ENCODE measurements at regions not wholly inside any gene's neighbourhood (a gene's known extent, or its start where the extent isn't known, plus 50 kb on each side); places are given as distances from the start of the nearest gene placed in this dataset.

DNA sequence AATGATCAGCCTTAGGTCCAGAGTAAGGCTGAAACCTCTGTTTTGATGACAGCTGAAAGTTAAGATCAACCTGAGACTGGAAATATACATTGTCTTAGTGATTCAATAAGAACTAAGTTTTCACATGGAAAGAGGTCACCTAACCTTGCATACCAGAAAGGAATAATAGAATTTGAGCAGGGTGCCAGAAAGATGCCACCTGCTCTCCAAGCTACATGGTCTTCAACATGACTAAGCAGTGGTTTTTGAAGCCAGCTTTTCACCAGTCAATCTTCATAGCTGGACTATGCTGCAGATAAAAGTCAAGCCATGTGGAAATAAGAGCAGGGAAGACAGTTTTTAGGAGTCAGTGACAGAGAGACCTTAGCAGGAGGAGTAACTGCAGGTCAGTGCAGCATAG is 589.4 kb upstream of the SYT4 start:
- Histone ChIP-seq H3K9ac (ENCODE audit: low read depth, low read length, poor library complexity) (no peak overlapping the region), H3K14ac (ENCODE audit: low read length) (no peak overlapping the region), H2AFZ (ENCODE audit: low read length) (no peak overlapping the region), H4K8ac (ENCODE audit: low read depth, low read length) (no peak overlapping the region), H2BK120ac (ENCODE audit: low read depth, low read length) (no peak overlapping the region), H2BK12ac (ENCODE audit: low read length) (no peak overlapping the region), H3K4me3 (ENCODE audit: low read length in 2 of 2) (no peak overlapping the region), H3K4me2 (ENCODE audit: insufficient read depth, low read length, poor library complexity, severe bottlenecking) (no peak overlapping the region), H3K18ac (ENCODE audit: low read length) (no peak overlapping the region), H4K91ac (ENCODE audit: low read depth, low read length, poor library complexity) (no peak overlapping the region), H3K4me1 (ENCODE audit: control insufficient read depth in 2 of 2, insufficient read depth in 1 of 2, low read depth in 1 of 2, low read length in 2 of 2) (peaks cover 0 to 2% of the 10 kb centered on the region in 2 donors), H2BK5ac (ENCODE audit: low read length) (no peak overlapping the region), H3K4ac (ENCODE audit: low read length) (no peak overlapping the region), H3K9me3 (replicated peaks in 1 of 2; ENCODE audit: control insufficient read depth in 2 of 2, insufficient read depth in 1 of 2, low read depth in 1 of 2, low read length in 2 of 2) (no peaks in the 10 kb centered on the region), H3K23ac (ENCODE audit: low read depth, low read length, poor library complexity) (no peak overlapping the region), H3K27ac (replicated peaks; ENCODE audit: low read length) (no peak overlapping the region), H3K27me3 (ENCODE audit: control insufficient read depth in 3 of 3, insufficient read depth in 3 of 3, low read depth in 1 of 3, low read length in 3 of 3) (no peaks in the 10 kb centered on the region), H2BK15ac (ENCODE audit: low read length) (no peak overlapping the region), H3K36me3 (replicated peaks in 1 of 2; ENCODE audit: control insufficient read depth in 2 of 2, insufficient read depth in 2 of 2, low read length in 2 of 2) (no peaks in the 10 kb centered on the region), H3K79me1 (ENCODE audit: low read depth, low read length) (no peaks in the 10 kb centered on the region), H2AK5ac (ENCODE audit: low read depth, low read length) (no peak overlapping the region)
- no peak for DNase-seq (ENCODE audit: low spot score)

DNA sequence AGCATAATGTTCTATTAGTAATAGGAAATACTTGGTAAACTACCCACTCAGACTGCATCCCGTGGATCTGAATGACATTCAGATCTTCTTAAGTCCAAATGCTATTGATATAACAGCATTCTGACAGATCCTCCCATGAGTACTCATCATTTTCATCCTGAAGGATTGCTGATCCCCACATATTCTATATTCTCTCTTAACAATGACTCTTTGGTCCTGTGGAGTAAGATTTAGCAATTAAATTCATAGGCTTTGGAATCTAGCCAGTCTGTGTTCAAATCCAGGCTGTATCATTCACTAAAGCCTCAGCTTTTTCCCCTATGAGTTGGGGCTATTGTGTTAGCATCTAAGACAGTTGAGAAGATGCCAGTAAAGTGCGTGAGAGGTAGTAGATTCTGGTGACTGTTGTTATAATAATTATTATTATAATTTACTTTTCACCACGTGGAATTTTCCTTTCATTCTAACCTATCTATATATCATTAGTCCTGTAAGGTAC is 591.3 kb upstream of the SYT4 start:
- no peak overlapping the region for H3K27ac ChIP-seq (replicated peaks; ENCODE audit: low read length)
- no peaks in the 10 kb centered on the region for H3K27me3 ChIP-seq (ENCODE audit: control insufficient read depth in 3 of 3, insufficient read depth in 3 of 3, low read depth in 1 of 3, low read length in 3 of 3)
- no peak overlapping the region for H2AFZ ChIP-seq (ENCODE audit: low read length)
- H2BK120ac ChIP-seq (ENCODE audit: low read depth, low read length): no peak overlapping the region
- H3K79me1 ChIP-seq (ENCODE audit: low read depth, low read length): no peaks in the 10 kb centered on the region
- no peak overlapping the region for H3K4ac ChIP-seq (ENCODE audit: low read length)
- no peak overlapping the region for H3K23ac ChIP-seq (ENCODE audit: low read depth, low read length, poor library complexity)
- no peak overlapping the region for H2BK12ac ChIP-seq (ENCODE audit: low read length)
- no peaks in the 10 kb centered on the region for H3K36me3 ChIP-seq (replicated peaks in 1 of 2; ENCODE audit: control insufficient read depth in 2 of 2, insufficient read depth in 2 of 2, low read length in 2 of 2)
- no peak overlapping the region for H3K18ac ChIP-seq (ENCODE audit: low read length)
- no peak overlapping the region for H3K9ac ChIP-seq (ENCODE audit: low read depth, low read length, poor library complexity)
- no peak overlapping the region for H4K8ac ChIP-seq (ENCODE audit: low read depth, low read length)
- DNase-seq (ENCODE audit: low spot score): no peak
- no peak overlapping the region for H2AK5ac ChIP-seq (ENCODE audit: low read depth, low read length)
- no peaks in the 10 kb centered on the region for H3K9me3 ChIP-seq (replicated peaks in 1 of 2; ENCODE audit: control insufficient read depth in 2 of 2, insufficient read depth in 1 of 2, low read depth in 1 of 2, low read length in 2 of 2)
- no peak overlapping the region for H3K4me3 ChIP-seq (ENCODE audit: low read length in 2 of 2)
- H2BK5ac ChIP-seq (ENCODE audit: low read length): no peak overlapping the region
- WGBS, 2 donors (ENCODE audit: extremely low coverage in 2 of 2, insufficient read length in 2 of 2, insufficient replicate concordance in 1 of 2): no CpG with 5 or more reads among the region's 3 CpGs
- H3K4me1 ChIP-seq (ENCODE audit: control insufficient read depth in 2 of 2, insufficient read depth in 1 of 2, low read depth in 1 of 2, low read length in 2 of 2): peaks cover 0 to 2% of the 10 kb centered on the region in 2 donors
- H3K14ac ChIP-seq (ENCODE audit: low read length): no peak overlapping the region
- no peak overlapping the region for H3K4me2 ChIP-seq (ENCODE audit: insufficient read depth, low read length, poor library complexity, severe bottlenecking)
- H4K91ac ChIP-seq (ENCODE audit: low read depth, low read length, poor library complexity): no peak overlapping the region
- H2BK15ac ChIP-seq (ENCODE audit: low read length): no peak overlapping the region

DNA sequence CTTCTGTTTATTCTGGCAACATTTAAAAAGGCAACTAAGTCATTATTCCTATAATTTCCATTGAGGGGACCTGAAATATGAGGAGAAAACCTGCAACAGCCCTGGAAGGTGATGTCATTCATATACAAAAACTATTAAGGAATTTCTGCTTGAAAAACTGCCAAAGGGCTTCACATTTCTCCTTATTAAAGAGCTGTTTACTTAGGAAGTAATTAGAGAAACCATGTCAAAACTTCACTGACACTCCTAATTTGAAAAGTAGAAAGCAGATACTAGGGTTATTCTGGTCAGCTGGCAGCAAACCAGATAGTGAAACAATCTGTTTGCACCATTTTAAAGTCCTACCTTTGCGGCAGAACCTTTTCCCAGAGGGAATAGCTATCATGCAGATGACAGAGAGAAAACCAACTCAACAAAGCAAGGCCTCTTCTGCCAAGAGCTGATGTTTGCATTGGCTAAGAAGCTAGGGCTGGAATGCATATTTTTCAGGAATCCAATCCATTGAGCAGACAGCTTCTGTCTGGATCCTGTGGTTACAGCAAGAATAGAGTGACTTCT is 592.2 kb upstream of the SYT4 start:
- no peak overlapping the region for H2AK5ac ChIP-seq (ENCODE audit: low read depth, low read length)
- no peaks in the 10 kb centered on the region for H3K36me3 ChIP-seq (replicated peaks in 1 of 2; ENCODE audit: control insufficient read depth in 2 of 2, insufficient read depth in 2 of 2, low read length in 2 of 2)
- no CpG with 5 or more reads among the region's 1 CpG for WGBS, 2 donors (ENCODE audit: extremely low coverage in 2 of 2, insufficient read length in 2 of 2, insufficient replicate concordance in 1 of 2)
- H3K27me3 ChIP-seq (ENCODE audit: control insufficient read depth in 3 of 3, insufficient read depth in 3 of 3, low read depth in 1 of 3, low read length in 3 of 3): no peaks in the 10 kb centered on the region
- no peak overlapping the region for H3K14ac ChIP-seq (ENCODE audit: low read length)
- no peak overlapping the region for H2BK5ac ChIP-seq (ENCODE audit: low read length)
- H3K4ac ChIP-seq (ENCODE audit: low read length): no peak overlapping the region
- no peak overlapping the region for H3K4me3 ChIP-seq (ENCODE audit: low read length in 2 of 2)
- H3K18ac ChIP-seq (ENCODE audit: low read length): no peak overlapping the region
- DNase-seq (ENCODE audit: low spot score): no peak
- H3K79me1 ChIP-seq (ENCODE audit: low read depth, low read length): no peaks in the 10 kb centered on the region
- no peak overlapping the region for H2BK120ac ChIP-seq (ENCODE audit: low read depth, low read length)
- no peak overlapping the region for H3K9ac ChIP-seq (ENCODE audit: low read depth, low read length, poor library complexity)
- H3K27ac ChIP-seq (replicated peaks; ENCODE audit: low read length): no peak overlapping the region
- no peak overlapping the region for H3K4me2 ChIP-seq (ENCODE audit: insufficient read depth, low read length, poor library complexity, severe bottlenecking)
- H3K4me1 ChIP-seq (ENCODE audit: control insufficient read depth in 2 of 2, insufficient read depth in 1 of 2, low read depth in 1 of 2, low read length in 2 of 2): peaks cover 0 to 2% of the 10 kb centered on the region in 2 donors
- no peak overlapping the region for H4K91ac ChIP-seq (ENCODE audit: low read depth, low read length, poor library complexity)
- no peak overlapping the region for H2AFZ ChIP-seq (ENCODE audit: low read length)
- H3K9me3 ChIP-seq (replicated peaks in 1 of 2; ENCODE audit: control insufficient read depth in 2 of 2, insufficient read depth in 1 of 2, low read depth in 1 of 2, low read length in 2 of 2): no peaks in the 10 kb centered on the region
- no peak overlapping the region for H3K23ac ChIP-seq (ENCODE audit: low read depth, low read length, poor library complexity)
- no peak overlapping the region for H2BK15ac ChIP-seq (ENCODE audit: low read length)
- no peak overlapping the region for H4K8ac ChIP-seq (ENCODE audit: low read depth, low read length)
- H2BK12ac ChIP-seq (ENCODE audit: low read length): no peak overlapping the region

GRCh38 chr18:43870626-43871025 is 593.3 kb upstream of the SYT4 start:
- no peak overlapping the region for H3K23ac ChIP-seq (ENCODE audit: low read depth, low read length, poor library complexity)
- H3K27ac ChIP-seq (replicated peaks; ENCODE audit: low read length): no peak overlapping the region
- H4K8ac ChIP-seq (ENCODE audit: low read depth, low read length): no peak overlapping the region
- H2BK12ac ChIP-seq (ENCODE audit: low read length): no peak overlapping the region
- WGBS, 2 donors (ENCODE audit: extremely low coverage in 2 of 2, insufficient read length in 2 of 2, insufficient replicate concordance in 1 of 2): no CpG with 5 or more reads among the region's 1 CpG
- no peak overlapping the region for H3K14ac ChIP-seq (ENCODE audit: low read length)
- H3K79me1 ChIP-seq (ENCODE audit: low read depth, low read length): no peaks in the 10 kb centered on the region
- H2AFZ ChIP-seq (ENCODE audit: low read length): no peak overlapping the region
- no peaks in the 10 kb centered on the region for H3K9me3 ChIP-seq (replicated peaks in 1 of 2; ENCODE audit: control insufficient read depth in 2 of 2, insufficient read depth in 1 of 2, low read depth in 1 of 2, low read length in 2 of 2)
- H3K27me3 ChIP-seq (ENCODE audit: control insufficient read depth in 3 of 3, insufficient read depth in 3 of 3, low read depth in 1 of 3, low read length in 3 of 3): no peaks in the 10 kb centered on the region
- no peak overlapping the region for H2AK5ac ChIP-seq (ENCODE audit: low read depth, low read length)
- no peak overlapping the region for H4K91ac ChIP-seq (ENCODE audit: low read depth, low read length, poor library complexity)
- H3K9ac ChIP-seq (ENCODE audit: low read depth, low read length, poor library complexity): no peak overlapping the region
- no peaks in the 10 kb centered on the region for H3K36me3 ChIP-seq (replicated peaks in 1 of 2; ENCODE audit: control insufficient read depth in 2 of 2, insufficient read depth in 2 of 2, low read length in 2 of 2)
- H3K4me3 ChIP-seq (ENCODE audit: low read length in 2 of 2): no peak overlapping the region
- H3K4ac ChIP-seq (ENCODE audit: low read length): no peak overlapping the region
- no peak overlapping the region for H3K18ac ChIP-seq (ENCODE audit: low read length)
- DNase-seq (ENCODE audit: low spot score): no peak
- H2BK15ac ChIP-seq (ENCODE audit: low read length): no peak overlapping the region
- no peak overlapping the region for H2BK120ac ChIP-seq (ENCODE audit: low read depth, low read length)
- peaks cover 0 to 2% of the 10 kb centered on the region in 2 donors for H3K4me1 ChIP-seq (ENCODE audit: control insufficient read depth in 2 of 2, insufficient read depth in 1 of 2, low read depth in 1 of 2, low read length in 2 of 2)
- H2BK5ac ChIP-seq (ENCODE audit: low read length): no peak overlapping the region
- no peak overlapping the region for H3K4me2 ChIP-seq (ENCODE audit: insufficient read depth, low read length, poor library complexity, severe bottlenecking)
